ENCODE measurements at regions not wholly inside any gene's neighbourhood (a gene's known extent, or its start where the extent isn't known, plus 50 kb on each side); places are given as distances from the start of the nearest gene placed in this dataset.

- no peaks in the 10 kb centered on the region for H4K20me1 ChIP-seq (ENCODE audit: insufficient read depth)
- no peaks in the 10 kb centered on the region for H3K9me2 ChIP-seq (ENCODE audit: insufficient read depth)
- H3K27me3 ChIP-seq (ENCODE audit: insufficient read depth, low read depth): no peaks in the 10 kb centered on the region
- no peak for TF ChIP-seq EZH2 (IDR thresholded peaks at IDR 0.05; ENCODE audit: low read depth)
- TF ChIP-seq, protein P1, sequence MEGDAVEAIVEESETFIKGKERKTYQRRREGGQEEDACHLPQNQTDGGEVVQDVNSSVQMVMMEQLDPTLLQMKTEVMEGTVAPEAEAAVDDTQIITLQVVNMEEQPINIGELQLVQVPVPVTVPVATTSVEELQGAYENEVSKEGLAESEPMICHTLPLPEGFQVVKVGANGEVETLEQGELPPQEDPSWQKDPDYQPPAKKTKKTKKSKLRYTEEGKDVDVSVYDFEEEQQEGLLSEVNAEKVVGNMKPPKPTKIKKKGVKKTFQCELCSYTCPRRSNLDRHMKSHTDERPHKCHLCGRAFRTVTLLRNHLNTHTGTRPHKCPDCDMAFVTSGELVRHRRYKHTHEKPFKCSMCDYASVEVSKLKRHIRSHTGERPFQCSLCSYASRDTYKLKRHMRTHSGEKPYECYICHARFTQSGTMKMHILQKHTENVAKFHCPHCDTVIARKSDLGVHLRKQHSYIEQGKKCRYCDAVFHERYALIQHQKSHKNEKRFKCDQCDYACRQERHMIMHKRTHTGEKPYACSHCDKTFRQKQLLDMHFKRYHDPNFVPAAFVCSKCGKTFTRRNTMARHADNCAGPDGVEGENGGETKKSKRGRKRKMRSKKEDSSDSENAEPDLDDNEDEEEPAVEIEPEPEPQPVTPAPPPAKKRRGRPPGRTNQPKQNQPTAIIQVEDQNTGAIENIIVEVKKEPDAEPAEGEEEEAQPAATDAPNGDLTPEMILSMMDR (conservative IDR thresholded peaks at IDR 0.05): no peak
- H3K4me1 ChIP-seq (replicated peaks; ENCODE audit: insufficient read depth): no peaks in the 10 kb centered on the region
- H3K27ac ChIP-seq: no peak overlapping the region
- H3K9me3 ChIP-seq (ENCODE audit: insufficient read depth, low read depth): peaks cover 5% of the 10 kb centered on the region
- no TSS peak for BruUV-seq (replicated peaks)
- no peak for DNase-seq
- intact Hi-C loops (cut with micrococcal nuclease; ENCODE audit: unreplicated experiment): no loop called here
- H3K4me2 ChIP-seq: no peak overlapping the region
- H2AFZ ChIP-seq: no peak overlapping the region
- no peak overlapping the region for H3K4me3 ChIP-seq
- no peaks in the 10 kb centered on the region for H3F3A ChIP-seq (ENCODE audit: insufficient read depth, low read depth)
- H3K36me3 ChIP-seq (ENCODE audit: low read depth): no peaks in the 10 kb centered on the region
- ChIA-PET POLR2A (ENCODE audit: unreplicated experiment) (no interaction called here), CTCF (no interaction called here)
- H3K79me2 ChIP-seq (ENCODE audit: low read depth): no peaks in the 10 kb centered on the region
These were observed 122.2 kb upstream of the PRDX6 start for GRCh38 chr1:173354937-173355280.

GRCh38 chr1:173355281-173356031 is 121.7 kb upstream of the PRDX6 start:
- H3K79me2 ChIP-seq (ENCODE audit: low read depth): no peaks in the 10 kb centered on the region
- ChIA-PET POLR2A (ENCODE audit: unreplicated experiment) (no interaction called here), CTCF (no interaction called here)
- H3K27ac ChIP-seq: no peak overlapping the region
- no TSS peak for BruUV-seq (replicated peaks)
- H3K4me2 ChIP-seq: no peak overlapping the region
- H3K9me3 ChIP-seq (ENCODE audit: insufficient read depth, low read depth): peaks cover 5% of the 10 kb centered on the region
- H3F3A ChIP-seq (ENCODE audit: insufficient read depth, low read depth): no peaks in the 10 kb centered on the region
- H3K4me3 ChIP-seq: no peak overlapping the region
- no peaks in the 10 kb centered on the region for H3K9me2 ChIP-seq (ENCODE audit: insufficient read depth)
- H2AFZ ChIP-seq: no peak overlapping the region
- no peaks in the 10 kb centered on the region for H3K4me1 ChIP-seq (replicated peaks; ENCODE audit: insufficient read depth)
- TF ChIP-seq, protein P1 (conservative IDR thresholded peaks at IDR 0.05): no peak
- no peak for TF ChIP-seq EZH2 (IDR thresholded peaks at IDR 0.05; ENCODE audit: low read depth)
- no peaks in the 10 kb centered on the region for H3K27me3 ChIP-seq (ENCODE audit: insufficient read depth, low read depth)
- DNase-seq: no peak
- H4K20me1 ChIP-seq (ENCODE audit: insufficient read depth): no peaks in the 10 kb centered on the region
- intact Hi-C loops (cut with micrococcal nuclease; ENCODE audit: unreplicated experiment): no loop called here
- no peaks in the 10 kb centered on the region for H3K36me3 ChIP-seq (ENCODE audit: low read depth)

DNA sequence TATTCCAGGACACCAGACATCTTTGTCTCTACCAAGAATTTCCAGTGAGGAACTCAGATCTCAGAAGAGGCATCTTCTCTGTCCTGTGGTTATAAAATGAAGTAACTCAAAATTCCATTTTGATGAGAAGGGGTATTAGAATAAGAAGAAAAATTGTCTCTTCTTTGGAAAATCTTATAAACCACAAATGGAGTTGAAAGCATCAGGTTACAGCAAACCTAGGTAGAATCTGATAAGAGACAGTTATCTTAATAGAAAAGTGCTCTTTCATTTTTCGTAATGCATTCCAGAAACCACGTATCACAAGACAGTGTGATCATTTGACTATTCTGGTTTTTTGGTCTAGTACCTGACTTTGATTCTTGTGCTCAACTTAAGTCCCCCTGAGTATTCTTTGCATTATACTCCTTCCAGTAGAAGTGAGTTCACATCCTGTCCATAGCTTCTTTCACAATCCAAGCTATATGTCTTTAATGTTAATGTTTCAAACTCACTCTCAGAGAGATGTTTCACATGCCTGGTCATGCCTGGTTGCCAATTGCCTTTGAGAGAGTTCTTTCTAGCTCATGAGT is 120.9 kb upstream of the PRDX6 start:
- Histone ChIP-seq H3K27ac (no peak overlapping the region), H2AFZ (no peak overlapping the region), H3K4me2 (no peak overlapping the region)

More for the DNA sequence above, 120.9 kb upstream of the PRDX6 start:
- CTCF ChIA-PET: no interaction called here
- POLR2A ChIA-PET (ENCODE audit: unreplicated experiment): no interaction called here
- no peaks in the 10 kb centered on the region for H3F3A ChIP-seq (ENCODE audit: insufficient read depth, low read depth)
- H3K79me2 ChIP-seq (ENCODE audit: low read depth): no peaks in the 10 kb centered on the region
- no peaks in the 10 kb centered on the region for H3K36me3 ChIP-seq (ENCODE audit: low read depth)
- H3K4me1 ChIP-seq (replicated peaks; ENCODE audit: insufficient read depth): no peaks in the 10 kb centered on the region
- intact Hi-C loops (cut with micrococcal nuclease; ENCODE audit: unreplicated experiment): no loop called here
- H4K20me1 ChIP-seq (ENCODE audit: insufficient read depth): no peaks in the 10 kb centered on the region
- no peak overlapping the region for H3K4me3 ChIP-seq
- no peak for DNase-seq
- H3K9me3 ChIP-seq (ENCODE audit: insufficient read depth, low read depth): peaks cover 5% of the 10 kb centered on the region
- no peaks in the 10 kb centered on the region for H3K9me2 ChIP-seq (ENCODE audit: insufficient read depth)
- H3K27me3 ChIP-seq (ENCODE audit: insufficient read depth, low read depth): no peaks in the 10 kb centered on the region
- BruUV-seq (replicated peaks): no TSS peak
- TF ChIP-seq, protein P1 (conservative IDR thresholded peaks at IDR 0.05): no peak
- no peak for TF ChIP-seq EZH2 (IDR thresholded peaks at IDR 0.05; ENCODE audit: low read depth)
